HepG2 (cell line): ENCODE measurements at regions not wholly inside any gene's neighbourhood (a gene's known extent, or its start where the extent isn't known, plus 50 kb on each side); places are given as distances from the start of the nearest gene placed in this dataset.

Experiments used
- CTCF ChIP-seq: sonication (generic); formaldehyde crosslinking; IDR thresholded peaks from 2 replicates; pipeline ENCODE4 v1.5.0; 2020; ENCODE audit warnings: mild to moderate bottlenecking, missing genetic modification reagents, moderate library complexity
- EP300 ChIP-seq, 3 experiments: sonication (generic) in 1 of 3; formaldehyde crosslinking in 1 of 3; IDR thresholded peaks; 2 replicates each; pipeline versions ENCODE4 v1.5.1 to v1.6.1; 2011 to 2020; ENCODE audit warnings: low read depth in 2 of 3, low read length in 2 of 3, borderline replicate concordance in 1 of 3, improper control_type of control experiment in 1 of 3, mild to moderate bottlenecking in 1 of 3, missing genetic modification reagents in 1 of 3, moderate library complexity in 1 of 3
- JUN ChIP-seq: sonication (generic); formaldehyde crosslinking; IDR thresholded peaks from 2 replicates; pipeline ENCODE4 v1.4.0; 2020; ENCODE audit warnings: mild to moderate bottlenecking, missing genetic modification reagents
- KDM5A ChIP-seq: fragments of 200-600 bp; sonication (generic); IDR thresholded peaks from 2 replicates; pipeline ENCODE4 v1.7.0; 2018; ENCODE audit warnings: antibody characterized with exemption, mild to moderate bottlenecking, low read length, borderline replicate concordance
- MXI1 ChIP-seq: IDR thresholded peaks from 3 replicates; pipeline ENCODE4 v1.6.1; 2012; ENCODE audit warnings: low read depth, low read length, inconsistent platforms, borderline replicate concordance
- NFIC ChIP-seq: IDR thresholded peaks from 2 replicates; pipeline ENCODE4 v1.6.1; 2012; ENCODE audit warnings: mild to moderate bottlenecking, low read length, inconsistent platforms
- PCBP1 ChIP-seq: fragments of 200-400 bp; formaldehyde crosslinking; IDR thresholded peaks from 2 replicates; pipeline ENCODE4 v1.6.1; 2017; ENCODE audit warnings: mild to moderate bottlenecking, low read depth, low read length, borderline replicate concordance
- ZNF354B ChIP-seq: sonication (generic); formaldehyde crosslinking; IDR thresholded peaks from 2 replicates; pipeline ENCODE4 v1.8.0; 2022; ENCODE audit warnings: mild to moderate bottlenecking, missing genetic modification reagents
- ZNF577 ChIP-seq: sonication (generic); formaldehyde crosslinking; IDR thresholded peaks from 2 replicates; pipeline ENCODE4 v1.4.0; 2020; ENCODE audit warnings: mild to moderate bottlenecking, low read depth, missing genetic modification reagents, borderline replicate concordance
- ZNF704 ChIP-seq: sonication (generic); formaldehyde crosslinking; IDR thresholded peaks from 2 replicates; pipeline ENCODE4 v1.8.1; 2023; ENCODE audit warnings: mild to moderate bottlenecking, inconsistent platforms, moderate library complexity, missing genetic modification reagents, borderline replicate concordance
- ZNF839 ChIP-seq: sonication (generic); formaldehyde crosslinking; IDR thresholded peaks from 2 replicates; pipeline ENCODE4 v1.4.0; 2020; ENCODE audit warnings: missing genetic modification reagents, mild to moderate bottlenecking, borderline replicate concordance

GRCh38 chr13:50730496-50731351 lies 112.8 kb downstream of the DLEU7 start:
- TF ChIP-seq EP300 (IDR thresholded peaks at IDR 0.05; ENCODE audit: low read depth in 2 of 2, low read length in 2 of 2) (no peak), EP300 (CRISPR knock-in tag; IDR thresholded peaks at IDR 0.05; ENCODE audit: borderline replicate concordance) (no peak), ZNF839 (CRISPR knock-in tag) (no peak), CTCF (CRISPR knock-in tag) (no peak), ZNF577 (CRISPR knock-in tag) (no peak), PCBP1 (no peak), JUN (CRISPR knock-in tag) (no peak), ZNF704 (CRISPR knock-in tag) (no peak), ZNF354B (CRISPR knock-in tag) (no peak), MXI1 (no peak), NFIC (no peak), KDM5A (no peak)
